ENCODE measurements at regions not wholly inside any gene's neighbourhood (a gene's known extent, or its start where the extent isn't known, plus 50 kb on each side); places are given as distances from the start of the nearest gene placed in this dataset.
A peak's percentile ranks its signal among the peaks of the same experiment; 100 is the strongest.

DNA sequence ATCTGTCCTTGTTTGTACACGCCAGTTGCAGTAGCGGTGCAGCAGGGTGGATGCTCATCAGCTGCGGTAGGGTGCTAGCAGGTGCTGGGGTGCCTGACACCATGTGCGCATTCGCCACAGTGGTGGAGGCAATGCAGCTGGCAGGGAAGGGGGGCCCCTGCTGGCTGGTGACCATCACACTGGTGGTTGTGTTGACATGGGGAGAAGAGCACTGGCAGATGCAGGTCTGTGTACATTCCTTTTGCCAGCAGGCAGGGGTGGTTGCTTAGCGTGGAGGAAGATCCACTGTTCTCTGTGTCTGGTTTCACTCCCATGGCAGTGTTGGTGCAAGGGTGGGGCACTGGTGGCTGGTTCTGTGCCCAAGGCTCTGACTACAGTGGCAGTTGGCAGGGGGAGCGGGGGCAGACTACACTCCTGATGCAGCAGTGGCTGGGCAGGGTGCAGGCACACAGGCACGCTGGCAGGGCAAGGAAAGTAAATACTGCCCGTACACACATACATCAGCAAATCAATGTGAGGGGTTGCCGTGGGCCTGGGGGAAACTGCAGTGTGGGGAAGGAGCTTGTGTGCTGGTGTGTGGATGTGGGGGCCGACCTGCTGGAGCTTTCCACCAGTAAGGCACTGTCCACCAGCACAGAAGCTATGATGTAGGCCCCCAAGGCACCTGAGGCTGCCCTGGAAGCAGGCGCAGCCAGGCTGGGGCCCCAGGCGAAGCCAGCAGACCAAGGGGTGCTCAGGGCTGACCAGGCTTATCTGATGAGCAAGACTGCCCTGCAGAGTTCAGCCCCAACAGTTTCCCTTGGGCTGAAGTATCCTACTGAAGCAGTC lies 87.2 kb upstream of the UNC5B start:
- no peak for DNase-seq (ENCODE audit: low read depth)
- no peak for TF ChIP-seq CTCF (conservative IDR thresholded peaks at IDR 0.05; ENCODE audit: low read depth, low read length)
- no peak overlapping the region for H3K4me3 ChIP-seq (ENCODE audit: low read depth, low read length)

GRCh38 chr10:71125749-71126107 lies 86.6 kb upstream of the UNC5B start:
- H3K4me3 ChIP-seq (ENCODE audit: low read depth, low read length): no peak overlapping the region
- TF ChIP-seq CTCF (conservative IDR thresholded peaks at IDR 0.05; ENCODE audit: low read depth, low read length): no peak
- no peak for DNase-seq (ENCODE audit: low read depth)

GRCh38 chr10:71126432-71126831 lies 85.9 kb upstream of the UNC5B start:
- no peak for DNase-seq (ENCODE audit: low read depth)
- TF ChIP-seq CTCF (conservative IDR thresholded peaks at IDR 0.05; ENCODE audit: low read depth, low read length): no peak

DNA sequence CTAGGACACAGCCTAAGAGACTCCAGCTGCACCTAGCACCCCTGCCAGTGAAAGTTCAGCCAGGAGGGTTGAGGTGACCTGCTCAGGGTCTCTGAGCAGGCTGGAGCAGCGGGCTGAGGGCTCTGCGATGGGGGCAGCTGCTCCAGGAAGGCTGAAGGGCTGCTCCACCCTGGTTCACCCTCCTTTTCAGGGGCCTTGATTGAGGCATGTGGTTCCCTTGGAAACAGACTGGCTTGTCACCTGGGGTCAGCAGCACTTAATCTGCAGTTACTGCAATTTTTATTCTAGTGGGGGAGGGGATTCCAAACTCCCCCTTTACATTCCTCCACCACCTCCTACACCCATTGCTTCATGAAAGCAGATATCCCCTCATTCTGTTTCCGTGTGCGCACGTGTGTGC lies 85.3 kb upstream of the UNC5B start:
- H3K4me3 ChIP-seq (ENCODE audit: low read depth, low read length): no peak overlapping the region
- TF ChIP-seq CTCF (conservative IDR thresholded peaks at IDR 0.05; ENCODE audit: low read depth, low read length): no peak
- no peak for DNase-seq (ENCODE audit: low read depth)

More at GRCh38 chr10:71126432-71126831, 85.9 kb upstream of the UNC5B start:
- H3K4me3 ChIP-seq (ENCODE audit: low read depth, low read length): no peak overlapping the region

DNA sequence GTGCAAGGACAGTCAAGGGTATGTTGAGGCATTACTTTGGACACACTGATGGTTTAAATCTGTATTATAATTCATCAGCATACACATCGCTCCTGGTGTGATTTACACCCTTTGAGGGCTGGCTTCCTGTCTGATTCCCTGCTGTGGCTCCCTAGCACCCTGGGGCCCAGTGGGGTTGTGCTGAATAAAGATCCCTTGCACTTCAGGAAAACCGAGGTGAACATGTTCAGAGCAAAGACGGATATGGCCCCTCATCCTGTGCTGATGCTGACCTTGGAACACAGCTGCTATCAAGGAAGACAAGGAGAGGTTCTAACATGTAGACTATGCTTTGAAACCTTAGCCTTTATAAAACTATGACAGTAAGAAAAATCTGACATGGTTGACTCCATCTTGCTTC lies 84.6 kb upstream of the UNC5B start:
- no peak for DNase-seq (ENCODE audit: low read depth)
- no peak for TF ChIP-seq CTCF (conservative IDR thresholded peaks at IDR 0.05; ENCODE audit: low read depth, low read length)
- no peak overlapping the region for H3K4me3 ChIP-seq (ENCODE audit: low read depth, low read length)

DNA sequence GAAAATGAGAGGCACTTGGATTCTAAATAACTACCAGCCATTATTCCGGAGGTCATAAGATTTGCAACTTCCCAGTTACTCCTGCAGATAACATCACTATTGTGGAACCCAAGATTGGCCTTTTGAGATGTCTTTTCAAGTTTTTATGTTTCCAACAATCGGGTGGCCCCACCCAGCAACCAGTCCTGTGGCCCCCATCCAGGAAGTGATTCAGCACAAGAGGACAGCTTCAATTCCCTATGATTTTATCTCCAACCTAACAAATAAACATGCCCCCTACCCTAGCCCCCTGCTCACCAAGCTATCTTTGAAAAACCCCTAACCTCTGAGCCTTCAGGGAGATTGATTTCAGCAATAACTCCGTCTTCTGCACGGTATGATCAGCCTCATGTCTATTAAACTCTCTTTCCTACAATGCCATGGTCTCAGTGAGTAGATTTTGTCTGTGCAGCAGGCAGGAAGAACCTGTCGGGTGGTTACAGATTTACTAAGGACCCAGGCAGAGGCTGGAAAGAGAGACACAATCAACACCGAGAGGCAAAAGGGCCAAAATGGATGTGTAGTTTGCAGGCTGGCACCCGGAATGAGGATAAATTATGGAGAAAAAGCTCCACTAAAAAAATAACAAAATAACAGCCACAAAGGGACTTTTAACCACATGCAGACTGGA lies 83.9 kb upstream of the UNC5B start:
- H3K4me3 ChIP-seq (ENCODE audit: low read depth, low read length): peak overlapping the region; percentile 20
- DNase-seq (ENCODE audit: low read depth): no peak
- TF ChIP-seq CTCF (conservative IDR thresholded peaks at IDR 0.05; ENCODE audit: low read depth, low read length): no peak
